Vagina (tissue), 2 donors: ENCODE measurements at regions not wholly inside any gene's neighbourhood (a gene's known extent, or its start where the extent isn't known, plus 50 kb on each side); places are given as distances from the start of the nearest gene placed in this dataset.

Experiments
- DNase-seq, 2 donors: peaks; one replicate each; pipeline ENCODE4 v3.0.0-alpha.2; 2017; ENCODE audit errors: extremely low spot score in 2 of 2
- H3K27ac ChIP-seq: fragments of 200-600 bp; sonication (generic); one replicate; pipeline ENCODE4 v1.5.1; 2019
- H3K27me3 ChIP-seq: fragments of 200-600 bp; sonication (generic); one replicate; pipeline ENCODE4 v1.5.1; 2019
- H3K36me3 ChIP-seq, 2 donors: fragments of 200-600 bp; sonication (generic); one replicate each; pipeline ENCODE4 v1.5.1; 2017 to 2019
- H3K4me1 ChIP-seq: fragments of 200-600 bp; sonication (generic); one replicate; pipeline ENCODE4 v1.5.1; 2019
- H3K4me3 ChIP-seq, 2 donors: fragments of 200-600 bp; sonication (generic); 1 replicate in 1 of 2; 2 replicates in 1 of 2; pipeline ENCODE4 v1.5.1; 2016 to 2019
- H3K9me3 ChIP-seq: fragments of 200-600 bp; sonication (generic); one replicate; pipeline ENCODE4 v1.5.1; 2019
- POLR2A ChIP-seq, 2 donors: fragments of 450-650 bp; IDR thresholded peaks; one replicate each; pipeline ENCODE4 v1.6.1; 2017; ENCODE audit warnings: antibody characterized with exemption in 2 of 2, mild to moderate bottlenecking in 2 of 2, moderate library complexity in 2 of 2
- POLR2AphosphoS5 ChIP-seq, 2 donors: sonication (generic); formaldehyde crosslinking; IDR thresholded peaks; one replicate each; pipeline ENCODE4 v1.9.0; 2017; ENCODE audit warnings: antibody characterized with exemption in 2 of 2, mild to moderate bottlenecking in 2 of 2, low read depth in 1 of 2; ENCODE audit not compliant: insufficient read depth in 1 of 2
- intact Hi-C: fragments of 100-400 bp; cut with DNase I; formaldehyde crosslinking; loops from one replicate; pipeline ENCODE4 v1.15.1; 2023
- TF ChIP-seq, protein P1 (sequence below), 3 experiments: fragments of 450-650 bp in 2 of 3; fragments of 200-600 bp in 1 of 3; sonication (generic) in 1 of 3; IDR thresholded peaks; one replicate each; pipeline ENCODE4 v1.5.1; 2017 to 2019; ENCODE audit warnings: antibody characterized with exemption in 3 of 3, mild to moderate bottlenecking in 2 of 3, moderate library complexity in 2 of 3

DNA sequence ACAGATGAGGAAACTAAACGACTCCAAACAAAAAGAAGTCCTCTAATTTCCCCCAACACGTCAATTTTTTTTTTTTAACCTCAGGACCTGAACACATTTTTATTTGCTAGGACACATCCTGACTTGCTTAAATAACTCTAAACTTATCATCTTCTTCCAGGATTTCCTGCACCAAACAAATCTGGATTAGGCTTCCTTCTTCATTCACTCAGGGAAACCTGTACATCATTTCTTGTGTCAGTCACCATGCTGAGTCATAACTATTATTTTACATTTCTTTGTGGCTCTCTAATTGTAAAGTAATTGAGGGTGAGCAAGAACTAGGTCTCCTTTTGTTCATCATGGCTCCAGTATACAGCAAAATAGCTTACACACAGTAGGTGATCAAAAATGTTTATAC lies 433.4 kb upstream of the GBE1 start:
- no peaks in the 10 kb centered on the region for H3K27me3 ChIP-seq
- no peak overlapping the region for H3K4me3 ChIP-seq
- intact Hi-C loops: no loop called here
- TF ChIP-seq, protein P1, sequence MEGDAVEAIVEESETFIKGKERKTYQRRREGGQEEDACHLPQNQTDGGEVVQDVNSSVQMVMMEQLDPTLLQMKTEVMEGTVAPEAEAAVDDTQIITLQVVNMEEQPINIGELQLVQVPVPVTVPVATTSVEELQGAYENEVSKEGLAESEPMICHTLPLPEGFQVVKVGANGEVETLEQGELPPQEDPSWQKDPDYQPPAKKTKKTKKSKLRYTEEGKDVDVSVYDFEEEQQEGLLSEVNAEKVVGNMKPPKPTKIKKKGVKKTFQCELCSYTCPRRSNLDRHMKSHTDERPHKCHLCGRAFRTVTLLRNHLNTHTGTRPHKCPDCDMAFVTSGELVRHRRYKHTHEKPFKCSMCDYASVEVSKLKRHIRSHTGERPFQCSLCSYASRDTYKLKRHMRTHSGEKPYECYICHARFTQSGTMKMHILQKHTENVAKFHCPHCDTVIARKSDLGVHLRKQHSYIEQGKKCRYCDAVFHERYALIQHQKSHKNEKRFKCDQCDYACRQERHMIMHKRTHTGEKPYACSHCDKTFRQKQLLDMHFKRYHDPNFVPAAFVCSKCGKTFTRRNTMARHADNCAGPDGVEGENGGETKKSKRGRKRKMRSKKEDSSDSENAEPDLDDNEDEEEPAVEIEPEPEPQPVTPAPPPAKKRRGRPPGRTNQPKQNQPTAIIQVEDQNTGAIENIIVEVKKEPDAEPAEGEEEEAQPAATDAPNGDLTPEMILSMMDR (IDR thresholded peaks at IDR 0.05): no peak
- TF ChIP-seq POLR2AphosphoS5 (IDR thresholded peaks at IDR 0.05; ENCODE audit: insufficient read depth in 1 of 2, low read depth in 1 of 2): no peak
- TF ChIP-seq POLR2A (IDR thresholded peaks at IDR 0.05): no peak
- no peaks in the 10 kb centered on the region for H3K36me3 ChIP-seq
- no peak overlapping the region for H3K27ac ChIP-seq
- H3K9me3 ChIP-seq: no peaks in the 10 kb centered on the region
- no peak for DNase-seq
- no peaks in the 10 kb centered on the region for H3K4me1 ChIP-seq

DNA sequence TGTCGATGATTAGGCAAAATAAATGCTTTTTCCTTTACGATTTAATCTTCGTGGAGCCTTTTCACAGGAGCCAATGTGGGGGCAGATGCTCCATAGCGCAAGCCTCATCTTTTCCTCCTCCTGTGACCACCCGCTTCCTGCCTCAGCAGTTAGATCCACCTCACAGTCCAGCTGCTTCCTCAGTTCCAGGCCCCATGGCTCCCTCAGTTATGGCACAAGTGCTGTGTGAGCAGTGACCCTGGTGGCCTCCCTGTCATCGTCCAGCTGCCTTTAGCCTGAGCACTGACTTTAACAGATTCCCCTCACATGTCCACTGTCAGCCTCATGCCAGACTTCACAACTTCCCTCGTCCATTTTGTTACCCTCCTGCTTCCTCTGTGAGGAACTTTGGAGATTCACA lies 424.6 kb upstream of the GBE1 start:
- intact Hi-C loops: no loop called here
- no peaks in the 10 kb centered on the region for H3K27me3 ChIP-seq
- no peak overlapping the region for H3K27ac ChIP-seq
- no peaks in the 10 kb centered on the region for H3K9me3 ChIP-seq
- H3K4me1 ChIP-seq: no peaks in the 10 kb centered on the region
- H3K4me3 ChIP-seq: no peak overlapping the region
- DNase-seq: no peak
- H3K36me3 ChIP-seq: no peaks in the 10 kb centered on the region
- TF ChIP-seq POLR2AphosphoS5 (IDR thresholded peaks at IDR 0.05; ENCODE audit: insufficient read depth in 1 of 2, low read depth in 1 of 2) (no peak), POLR2A (IDR thresholded peaks at IDR 0.05) (no peak)
- TF ChIP-seq, protein P1 (IDR thresholded peaks at IDR 0.05): no peak

DNA sequence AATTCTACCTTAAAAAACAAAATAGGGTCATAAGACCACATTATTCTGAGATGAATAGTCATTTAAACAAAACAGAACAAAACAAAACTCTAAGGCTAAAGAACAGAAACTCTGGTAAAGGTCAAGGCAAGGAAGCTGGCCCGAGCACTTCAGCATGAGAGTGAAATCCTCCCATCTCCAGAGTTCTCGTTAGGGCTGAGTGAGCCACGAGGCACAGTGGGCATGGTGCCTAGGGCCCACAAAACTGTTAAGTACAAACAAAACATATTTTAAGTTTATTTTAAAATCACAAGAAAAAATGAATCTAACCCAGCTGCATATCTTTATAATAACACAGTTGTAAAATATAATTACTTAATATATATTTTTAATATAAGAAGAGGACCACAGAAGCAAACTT lies 417.8 kb upstream of the GBE1 start:
- H3K9me3 ChIP-seq: no peaks in the 10 kb centered on the region
- no peak for DNase-seq
- H3K4me3 ChIP-seq: no peak overlapping the region
- intact Hi-C loops: no loop called here
- no peaks in the 10 kb centered on the region for H3K4me1 ChIP-seq
- H3K36me3 ChIP-seq: no peaks in the 10 kb centered on the region
- no peak overlapping the region for H3K27ac ChIP-seq
- H3K27me3 ChIP-seq: no peaks in the 10 kb centered on the region
- TF ChIP-seq, protein P1 (IDR thresholded peaks at IDR 0.05): no peak
- TF ChIP-seq POLR2AphosphoS5 (IDR thresholded peaks at IDR 0.05; ENCODE audit: insufficient read depth in 1 of 2, low read depth in 1 of 2): no peak

DNA sequence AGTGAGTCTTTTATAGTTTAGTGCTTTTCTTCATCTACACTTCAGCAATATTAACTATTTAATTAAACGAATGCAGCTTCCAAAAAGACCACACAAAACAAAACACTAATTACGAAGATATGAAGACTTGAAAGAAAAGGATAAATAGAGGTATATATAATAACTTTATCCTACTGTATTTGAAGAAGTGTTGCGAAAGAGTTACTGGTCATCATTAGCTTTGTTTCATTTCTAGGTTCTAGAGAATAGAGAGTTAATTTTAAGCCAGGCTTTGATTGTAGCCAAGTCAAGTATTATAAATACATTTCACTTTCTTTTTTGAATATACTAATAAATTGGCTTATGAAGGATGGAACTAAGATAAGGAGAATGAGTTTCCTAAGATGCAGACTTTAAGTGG lies 416.8 kb upstream of the GBE1 start:
- H3K36me3 ChIP-seq: no peaks in the 10 kb centered on the region
- no peak overlapping the region for H3K4me3 ChIP-seq
- no peaks in the 10 kb centered on the region for H3K4me1 ChIP-seq
- TF ChIP-seq POLR2A (IDR thresholded peaks at IDR 0.05): no peak
- no peak for TF ChIP-seq POLR2AphosphoS5 (IDR thresholded peaks at IDR 0.05; ENCODE audit: insufficient read depth in 1 of 2, low read depth in 1 of 2)
- TF ChIP-seq, protein P1 (IDR thresholded peaks at IDR 0.05): no peak
- no peaks in the 10 kb centered on the region for H3K27me3 ChIP-seq
- no peaks in the 10 kb centered on the region for H3K9me3 ChIP-seq
- intact Hi-C loops: no loop called here
- H3K27ac ChIP-seq: no peak overlapping the region
- no peak for DNase-seq

DNA sequence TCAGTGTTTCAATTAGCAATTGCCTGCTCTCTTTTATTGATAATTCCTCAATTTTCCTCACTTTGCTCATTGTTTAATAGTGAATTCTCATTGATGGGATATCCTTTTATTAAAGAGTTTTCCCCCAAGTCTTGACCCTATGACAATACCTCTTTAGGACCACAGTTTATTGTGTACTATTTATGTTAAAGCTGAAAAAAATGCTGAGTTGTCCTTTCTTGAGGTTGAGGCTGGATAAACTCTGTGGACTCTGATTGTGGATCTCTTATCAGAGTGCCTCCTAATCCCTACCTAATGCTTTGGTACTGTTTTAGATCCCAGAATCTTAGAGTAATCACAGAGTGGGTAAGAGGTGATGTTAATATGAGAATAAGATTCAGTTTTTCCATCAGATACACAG lies 416.3 kb upstream of the GBE1 start:
- Histone ChIP-seq H3K36me3 (no peaks in the 10 kb centered on the region), H3K4me3 (no peak overlapping the region), H3K27ac (no peak overlapping the region), H3K4me1 (no peaks in the 10 kb centered on the region), H3K27me3 (no peaks in the 10 kb centered on the region), H3K9me3 (no peaks in the 10 kb centered on the region)
- no peak for DNase-seq
- intact Hi-C loops: no loop called here
- TF ChIP-seq POLR2AphosphoS5 (IDR thresholded peaks at IDR 0.05; ENCODE audit: insufficient read depth in 1 of 2, low read depth in 1 of 2) (no peak), POLR2A (IDR thresholded peaks at IDR 0.05) (no peak)
- TF ChIP-seq, protein P1 (IDR thresholded peaks at IDR 0.05): no peak
